ENCODE measurements at regions not wholly inside any gene's neighbourhood (a gene's known extent, or its start where the extent isn't known, plus 50 kb on each side); places are given as distances from the start of the nearest gene placed in this dataset.
A peak's percentile ranks its signal among the peaks of the same experiment; 100 is the strongest.

DNA sequence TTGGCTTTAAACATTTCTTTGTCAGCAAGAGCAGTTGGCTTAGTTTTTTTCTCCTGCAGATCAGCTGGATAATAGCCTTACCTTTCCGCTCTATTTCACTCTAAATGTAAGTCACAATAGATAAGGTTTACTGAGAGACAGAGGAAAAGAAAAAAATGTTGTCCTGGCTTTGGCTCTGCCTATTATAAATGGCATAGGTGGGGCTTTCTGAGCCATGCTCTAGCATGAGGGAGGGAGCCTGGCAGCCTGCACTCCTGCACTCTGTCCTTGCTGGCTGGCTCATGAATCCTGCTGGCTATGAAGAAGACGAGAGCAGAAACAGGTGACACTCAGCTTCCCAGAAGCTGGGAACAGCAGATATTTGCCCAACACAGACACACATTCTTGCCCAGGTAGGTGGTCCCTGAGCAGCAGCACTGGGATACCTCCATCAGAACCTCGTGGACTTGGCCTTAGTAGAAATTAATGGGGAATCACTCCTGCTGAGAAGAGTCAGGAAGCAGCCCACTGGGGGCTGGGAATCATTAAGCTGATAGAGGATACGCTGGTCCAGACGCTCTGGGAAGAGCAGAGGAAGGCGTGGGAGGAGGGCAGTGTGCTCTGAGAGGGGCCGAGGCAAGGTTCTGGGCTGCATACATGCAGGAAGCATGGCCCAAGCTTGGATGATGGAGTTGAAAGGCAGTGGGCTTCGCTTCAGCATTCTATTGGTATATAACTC lies 514.4 kb upstream of the HS6ST1 start:
- Mint-ChIP-seq H3K9me3 (no peaks in the 10 kb centered on the region), H3K27ac (no peak overlapping the region)

DNA sequence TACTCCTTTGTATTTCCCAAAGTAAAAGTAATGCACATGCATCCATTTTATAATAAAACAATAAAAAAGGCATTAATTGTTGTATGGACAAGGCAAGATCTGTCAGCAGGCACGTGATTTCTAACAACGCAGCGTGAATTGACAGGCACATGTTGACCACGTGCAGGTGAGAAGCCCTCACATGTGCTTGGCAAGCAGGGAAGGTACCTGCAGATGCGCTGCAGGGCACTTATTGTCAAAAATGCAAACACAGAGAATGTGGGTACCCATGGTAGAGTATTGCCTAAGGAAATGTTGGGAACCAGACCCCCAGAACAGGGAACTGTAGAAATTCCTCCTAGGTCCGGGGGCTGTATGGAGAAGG lies 515.0 kb upstream of the HS6ST1 start:
- no peaks in the 10 kb centered on the region for H3K36me3 Mint-ChIP-seq
- DNase-seq (ENCODE audit: low spot score in 2 of 2) (no peak), ATAC-seq (no peak)
- no peaks in the 10 kb centered on the region for H3K9me3 Mint-ChIP-seq
- H3K27ac Mint-ChIP-seq: no peak overlapping the region

More for the DNA sequence above, 514.4 kb upstream of the HS6ST1 start:
- H3K36me3 Mint-ChIP-seq: no peaks in the 10 kb centered on the region
- ATAC-seq: no peak
- no peak for DNase-seq (ENCODE audit: low spot score in 2 of 2)

DNA sequence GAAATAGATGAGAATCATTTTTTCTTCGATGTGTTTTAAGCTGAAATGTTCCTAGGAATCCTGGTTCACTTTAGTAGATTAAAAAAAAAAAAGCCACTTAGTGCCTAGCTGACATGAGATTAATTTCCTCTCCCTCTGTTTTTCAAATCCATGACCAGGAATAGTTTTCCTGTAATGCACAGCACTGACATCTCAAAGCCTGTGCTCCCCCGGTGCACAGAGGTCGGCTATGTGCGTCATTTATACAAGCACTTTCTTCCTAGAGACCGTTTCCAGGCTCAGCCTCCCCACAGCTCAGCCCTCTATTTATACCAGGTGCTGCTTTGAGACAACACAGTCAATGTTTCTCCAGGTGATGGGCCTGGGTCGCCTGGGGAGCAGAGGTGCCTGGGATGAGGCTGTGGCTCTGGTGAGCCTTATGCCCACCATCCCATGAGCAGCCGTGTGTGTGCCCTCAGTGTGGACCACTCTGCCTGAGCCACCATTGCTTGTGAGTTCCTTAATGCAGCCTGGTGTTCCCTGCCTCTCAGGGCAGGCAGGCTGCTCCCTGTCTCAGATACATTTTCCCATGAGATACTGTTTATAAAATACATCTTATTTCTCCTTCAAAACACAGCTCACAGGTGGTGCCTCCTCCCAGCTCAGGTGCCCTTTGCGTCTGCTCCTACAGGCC lies 515.7 kb upstream of the HS6ST1 start:
- peak overlapping the region in 1 of 2 donors; percentile 59 for H3K27ac Mint-ChIP-seq
- ATAC-seq (no peak), DNase-seq (ENCODE audit: low spot score in 2 of 2) (no peak)
- no peaks in the 10 kb centered on the region for H3K36me3 Mint-ChIP-seq
- no peaks in the 10 kb centered on the region for H3K9me3 Mint-ChIP-seq

DNA sequence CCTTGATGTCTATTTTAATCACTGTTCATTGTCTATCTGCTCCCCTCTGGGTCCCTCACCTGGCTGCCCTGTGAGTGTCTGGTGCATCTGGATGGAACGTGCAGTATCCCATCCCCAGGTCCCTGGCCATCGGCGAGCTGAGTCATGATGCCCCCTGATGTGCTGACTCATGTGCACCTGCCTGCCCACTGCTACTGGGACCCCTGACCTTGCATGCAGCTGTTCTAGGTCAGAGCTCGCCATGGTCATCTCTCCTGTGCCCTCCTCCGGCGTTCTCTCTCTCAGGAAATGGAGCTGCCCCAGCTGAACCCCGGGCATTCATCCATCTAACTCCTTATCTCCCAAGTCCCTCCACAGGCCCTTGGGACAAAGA lies 516.2 kb upstream of the HS6ST1 start:
- DNase-seq (ENCODE audit: low spot score in 2 of 2): no peak
- no peak for ATAC-seq

DNA sequence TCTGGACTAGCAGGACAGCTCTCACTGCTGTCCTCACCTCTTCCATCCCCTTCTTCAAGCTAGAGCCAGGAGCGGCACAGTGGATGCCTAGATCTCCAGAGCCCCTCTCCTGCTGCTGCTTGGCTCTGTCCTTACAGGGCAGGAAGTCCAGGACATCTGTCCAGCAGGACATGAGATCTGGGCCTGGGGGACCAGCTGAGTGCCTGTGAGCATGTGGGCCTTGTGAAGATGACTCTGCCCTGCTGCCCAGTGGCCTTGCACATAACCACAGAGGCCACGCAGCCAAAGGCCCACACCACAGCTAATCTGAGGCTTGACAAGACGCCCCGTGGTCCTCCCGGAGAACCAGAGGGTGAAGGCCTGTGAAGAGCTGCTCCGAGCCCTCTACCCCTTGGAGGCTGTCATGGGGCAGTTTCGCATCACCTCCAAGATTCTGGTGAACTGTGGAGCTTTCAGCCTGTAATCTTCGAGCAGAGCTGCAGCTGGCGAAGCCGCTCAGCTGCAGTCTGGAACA lies 516.7 kb upstream of the HS6ST1 start:
- Mint-ChIP-seq H3K27ac (no peak overlapping the region), H3K36me3 (no peaks in the 10 kb centered on the region), H3K9me3 (no peaks in the 10 kb centered on the region)
- no peak for ATAC-seq
- no peak for DNase-seq (ENCODE audit: low spot score in 2 of 2)

More for the DNA sequence above, 516.2 kb upstream of the HS6ST1 start:
- peak overlapping the region in 1 of 2 donors; percentile 59 for H3K27ac Mint-ChIP-seq
- H3K9me3 Mint-ChIP-seq: no peaks in the 10 kb centered on the region
- no peaks in the 10 kb centered on the region for H3K36me3 Mint-ChIP-seq

DNA sequence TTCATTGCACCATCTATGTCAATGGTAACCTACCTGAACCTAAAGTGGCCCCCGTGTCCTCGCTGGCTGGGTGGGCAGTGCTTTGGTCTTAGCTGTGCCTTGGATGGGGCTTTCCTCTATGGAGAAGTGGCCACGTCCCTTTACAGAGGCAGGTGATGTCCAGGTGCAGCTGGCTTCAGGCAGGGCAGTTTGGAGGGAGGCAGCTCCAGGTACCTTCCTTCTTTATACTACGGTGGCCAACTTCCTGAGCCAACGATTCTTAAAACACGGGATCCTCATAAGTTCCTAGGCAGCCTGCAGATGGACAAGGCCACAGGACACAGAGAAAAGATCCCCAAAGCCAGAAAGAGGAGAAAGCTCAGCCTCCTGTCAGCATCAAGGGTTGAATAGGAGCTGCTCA lies 517.3 kb upstream of the HS6ST1 start:
- H3K36me3 Mint-ChIP-seq: no peaks in the 10 kb centered on the region
- ATAC-seq (no peak), DNase-seq (ENCODE audit: low spot score in 2 of 2) (no peak)
- H3K27ac Mint-ChIP-seq: no peak overlapping the region
- H3K9me3 Mint-ChIP-seq: no peaks in the 10 kb centered on the region

DNA sequence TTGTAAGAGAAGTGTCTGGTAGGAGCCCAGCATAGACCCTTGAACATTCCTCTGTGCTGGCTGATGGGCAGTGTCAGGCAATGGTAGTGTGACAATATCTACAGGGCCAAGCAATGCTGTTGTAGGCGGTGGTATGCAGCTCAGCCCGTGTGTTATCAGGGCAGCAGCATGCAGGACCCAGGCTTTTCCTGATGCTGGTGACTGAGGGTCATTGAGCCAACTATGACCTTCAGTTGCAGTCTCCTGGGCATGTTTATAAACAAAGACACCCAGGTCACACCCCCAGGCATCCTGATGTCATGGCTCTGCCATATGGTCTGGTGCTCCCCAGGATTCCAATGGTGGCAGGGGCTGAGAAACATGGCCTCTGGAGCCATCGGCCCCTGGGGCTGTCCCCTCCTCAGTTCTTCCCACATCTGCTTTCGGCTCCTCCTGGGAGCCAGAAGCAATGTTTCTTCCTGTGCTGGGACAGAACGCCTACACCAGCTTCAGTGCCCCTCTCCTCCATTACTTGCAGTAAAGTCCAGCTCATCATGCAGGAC lies 518.0 kb upstream of the HS6ST1 start:
- Mint-ChIP-seq H3K9me3 (no peaks in the 10 kb centered on the region), H3K36me3 (no peaks in the 10 kb centered on the region), H3K27ac (peak overlapping the region in 1 of 2 donors; percentile 62)
- ATAC-seq (no peak), DNase-seq (ENCODE audit: low spot score in 2 of 2) (no peak)

DNA sequence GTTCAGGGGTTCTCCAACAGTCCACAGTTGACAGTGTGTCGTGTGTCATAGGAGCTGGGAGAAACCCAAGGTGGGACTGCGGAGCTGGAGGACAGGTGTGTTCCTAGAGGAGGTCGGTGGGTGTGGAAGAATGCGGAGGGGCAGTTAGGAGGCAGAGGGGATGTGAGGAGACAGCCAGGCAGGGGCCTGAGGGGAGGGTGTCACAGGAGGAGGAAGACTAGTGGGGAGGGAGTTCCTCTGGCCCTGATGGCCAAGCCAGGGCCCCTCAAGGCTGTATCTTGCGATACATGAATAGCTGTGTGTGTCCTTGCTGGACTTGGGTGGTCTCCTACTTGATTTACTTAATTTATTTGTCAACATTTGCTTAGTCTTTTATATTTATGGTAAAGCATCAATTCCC lies 519.6 kb upstream of the HS6ST1 start:
- DNase-seq (ENCODE audit: low spot score in 2 of 2): no peak
- no peaks in the 10 kb centered on the region for H3K9me3 Mint-ChIP-seq
- H3K36me3 Mint-ChIP-seq: no peaks in the 10 kb centered on the region
- H3K27ac Mint-ChIP-seq: no peak overlapping the region
- ATAC-seq: no peak

DNA sequence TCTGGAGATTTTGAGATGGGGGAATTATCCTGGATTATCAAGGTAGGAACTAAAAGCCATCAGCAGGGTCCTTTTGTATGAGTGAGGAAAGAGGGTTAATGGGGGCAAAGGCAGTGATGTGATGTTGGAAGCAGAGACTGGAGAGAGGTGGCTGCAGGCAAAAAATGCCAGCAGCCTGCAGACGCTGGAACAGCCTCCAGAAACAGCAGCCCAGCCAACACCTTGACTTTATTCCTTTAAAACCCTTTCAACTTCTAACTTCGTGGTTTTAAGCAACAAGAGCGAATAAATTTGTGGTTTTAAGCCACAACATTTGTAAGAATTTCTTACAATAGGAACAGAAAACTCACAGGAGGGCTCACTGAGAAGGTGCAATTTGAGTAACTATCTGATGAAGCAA lies 523.1 kb upstream of the HS6ST1 start:
- H3K9me3 Mint-ChIP-seq: peaks cover 0 to 5% of the 10 kb centered on the region in 2 donors
- H3K27ac Mint-ChIP-seq: no peak overlapping the region
- H3K36me3 Mint-ChIP-seq: no peaks in the 10 kb centered on the region
- ATAC-seq: no peak
- no peak for DNase-seq (ENCODE audit: low spot score in 2 of 2)

DNA sequence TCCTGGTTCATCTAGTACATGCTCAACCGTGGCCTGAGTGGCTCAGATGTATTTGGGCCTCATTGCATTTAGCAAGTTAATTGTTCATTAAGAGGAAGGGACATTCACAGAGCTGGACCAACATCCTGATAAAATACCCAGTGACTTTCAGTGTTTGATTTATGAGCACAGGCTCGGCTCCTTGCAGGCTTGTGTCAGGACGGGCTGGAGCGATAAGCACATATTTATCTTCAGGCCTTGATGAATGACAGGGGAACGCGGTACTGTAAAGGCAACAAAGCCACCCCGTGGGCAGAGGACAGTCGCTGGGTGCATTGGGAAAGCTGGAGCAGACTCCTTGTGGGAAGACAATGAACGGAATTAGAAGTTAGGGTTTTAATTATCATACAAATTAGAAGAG lies 548.6 kb upstream of the HS6ST1 start:
- no peaks in the 10 kb centered on the region for H3K36me3 Mint-ChIP-seq
- no peak for ATAC-seq
- DNase-seq (ENCODE audit: low spot score in 2 of 2): no peak
- no peaks in the 10 kb centered on the region for H3K9me3 Mint-ChIP-seq
- H3K27ac Mint-ChIP-seq: no peak overlapping the region

DNA sequence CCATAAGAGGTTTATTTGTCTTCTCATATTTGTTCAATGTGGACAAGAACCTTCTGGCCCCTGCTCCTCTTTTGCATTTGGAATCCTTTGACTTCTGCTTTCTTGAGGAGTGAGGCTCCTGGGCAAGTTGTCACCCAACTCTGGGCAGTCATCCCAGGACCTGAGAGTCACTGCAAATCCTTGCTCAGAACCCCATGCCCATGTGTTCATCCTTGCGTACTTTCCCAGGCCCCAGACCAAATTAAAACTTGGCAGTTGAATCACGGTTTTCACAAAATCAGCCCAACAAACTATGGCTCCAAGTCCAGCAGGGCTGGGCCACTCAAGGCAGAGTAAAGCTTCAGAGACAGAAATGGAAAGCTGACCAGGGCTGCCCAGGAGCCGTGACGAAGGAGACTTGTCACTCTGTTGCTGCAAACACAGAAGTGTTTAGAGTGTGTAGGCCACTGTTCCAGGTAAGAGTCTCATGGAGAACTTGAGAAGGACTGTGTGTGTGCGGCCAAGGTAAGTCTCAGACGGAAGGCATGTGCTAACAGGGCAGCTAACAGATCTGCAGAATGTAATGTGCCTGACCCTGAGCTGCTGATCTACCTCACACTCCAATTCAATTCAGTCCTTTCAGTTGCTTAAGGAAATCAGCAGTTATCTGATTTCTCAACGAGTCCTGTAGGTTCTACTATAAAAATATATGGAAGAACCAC lies 549.4 kb upstream of the HS6ST1 start:
- Mint-ChIP-seq H3K27ac (no peak overlapping the region), H3K9me3 (no peaks in the 10 kb centered on the region), H3K36me3 (no peaks in the 10 kb centered on the region)
- DNase-seq (ENCODE audit: low spot score in 2 of 2) (no peak), ATAC-seq (no peak)

DNA sequence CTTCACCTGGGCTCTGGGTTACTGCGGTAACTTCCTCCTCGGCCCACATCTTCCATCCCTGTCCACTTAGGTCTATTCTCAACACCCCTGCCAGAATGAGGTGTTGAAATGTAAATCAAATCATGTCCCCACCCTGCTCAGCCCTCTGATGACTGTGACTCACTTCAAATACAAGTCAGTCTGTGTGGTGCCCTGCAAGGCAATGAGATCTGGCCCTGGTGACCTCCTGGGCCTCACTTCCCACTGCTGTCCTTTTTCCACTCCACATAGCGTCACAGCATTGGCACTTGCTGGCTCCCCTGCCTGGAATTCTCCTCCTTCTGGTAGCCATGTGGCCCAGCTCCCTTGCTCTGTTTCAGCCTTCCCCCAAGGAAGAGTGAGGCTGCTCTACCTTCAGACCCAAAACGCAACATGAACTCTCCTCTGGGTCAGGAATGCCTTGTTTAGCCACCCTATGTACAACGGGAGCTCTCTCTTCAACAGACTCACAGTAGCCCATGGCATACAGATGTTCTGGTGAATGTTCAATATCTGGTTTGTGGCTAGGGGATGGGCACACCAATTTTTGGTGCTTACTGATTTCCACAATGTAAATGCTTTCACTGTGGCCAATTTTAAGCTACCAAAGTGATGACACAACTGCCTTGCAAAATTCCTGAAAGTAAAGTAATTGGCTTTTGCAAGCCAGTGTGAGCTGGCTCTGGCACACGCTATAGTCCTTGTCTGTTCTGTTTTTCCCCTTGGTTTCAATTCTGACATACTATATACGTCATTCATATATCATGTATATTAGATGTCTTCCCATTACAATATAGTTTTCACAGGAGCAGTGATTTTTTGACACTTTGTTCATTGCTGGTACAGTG lies 550.3 kb upstream of the HS6ST1 start:
- ATAC-seq (no peak), DNase-seq (ENCODE audit: low spot score in 2 of 2) (no peak)
- no peaks in the 10 kb centered on the region for H3K9me3 Mint-ChIP-seq
- H3K36me3 Mint-ChIP-seq: no peaks in the 10 kb centered on the region
- H3K27ac Mint-ChIP-seq: no peak overlapping the region

DNA sequence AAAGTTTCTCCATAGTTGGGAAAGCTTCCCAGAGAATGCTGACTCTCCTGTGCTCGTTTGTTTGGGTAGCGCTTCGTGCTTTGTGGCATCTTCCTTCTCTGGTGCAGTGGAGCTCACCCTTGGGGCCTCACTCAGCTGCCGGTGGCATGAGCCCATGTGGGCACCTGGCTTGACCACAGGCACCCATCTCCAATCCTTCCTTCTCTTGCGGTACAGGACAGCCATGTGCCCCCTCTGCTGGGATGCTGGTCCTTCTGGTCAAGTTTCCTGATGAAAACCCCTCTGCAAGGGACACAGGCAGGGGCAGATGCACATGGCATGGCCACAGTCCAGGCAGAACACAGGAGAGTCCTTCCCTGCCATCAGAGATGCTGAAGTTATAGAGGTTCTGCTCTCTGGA lies 555.9 kb upstream of the HS6ST1 start:
- ATAC-seq: no peak
- H3K36me3 Mint-ChIP-seq: peaks cover 0 to 6% of the 10 kb centered on the region in 2 donors
- DNase-seq (ENCODE audit: low spot score in 2 of 2): no peak

DNA sequence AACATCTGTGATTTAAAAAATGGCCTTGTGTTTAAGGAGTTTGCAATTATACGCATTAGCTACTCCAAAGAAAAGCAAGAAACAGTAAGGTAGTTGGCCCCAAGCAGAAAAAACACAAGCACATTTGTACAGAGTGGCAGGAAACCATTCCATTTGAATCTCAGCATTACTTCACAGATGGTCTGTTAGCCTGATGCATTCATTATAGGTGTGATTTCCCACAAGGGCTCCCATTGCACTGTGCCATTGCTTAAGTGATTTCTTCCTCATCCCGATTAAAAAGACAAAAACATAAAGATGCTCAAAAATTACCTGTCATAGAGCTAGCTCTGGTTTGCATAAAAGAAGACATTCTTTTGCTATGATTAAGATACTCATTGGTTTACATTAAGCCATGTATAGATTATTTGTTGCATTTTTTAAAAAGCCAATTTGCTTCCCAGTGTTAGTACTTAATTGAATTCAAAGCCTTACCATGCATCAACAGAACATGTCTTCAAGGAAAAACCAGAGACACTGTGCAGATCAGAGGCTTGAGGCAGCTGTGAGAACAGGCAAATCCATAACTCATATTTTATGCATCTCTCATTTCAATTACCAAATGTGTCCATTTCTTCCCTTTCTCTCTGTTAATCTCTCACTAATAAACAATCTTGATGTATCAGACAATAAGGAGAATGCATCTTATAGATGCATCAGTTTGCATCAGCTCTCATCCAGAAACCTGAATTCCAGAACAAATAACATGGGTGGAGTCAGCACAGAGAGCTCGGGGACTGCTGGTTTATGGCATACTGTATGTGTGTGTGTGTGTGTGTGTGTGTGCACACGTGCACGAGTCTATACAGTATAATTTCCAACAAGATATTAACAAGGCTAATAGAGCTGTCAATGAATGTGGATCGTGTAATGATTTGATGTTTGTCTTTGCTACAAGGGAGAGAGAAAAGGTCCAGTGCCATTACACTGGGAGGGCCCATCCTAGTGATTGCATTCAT lies 558.6 kb upstream of the HS6ST1 start:
- DNase-seq (ENCODE audit: low spot score in 2 of 2) (no peak), ATAC-seq (no peak)
- Mint-ChIP-seq H3K9me3 (peaks cover 5 to 6% of the 10 kb centered on the region in 2 donors), H3K27ac (no peak overlapping the region), H3K36me3 (peaks cover 0 to 6% of the 10 kb centered on the region in 2 donors)

More for the DNA sequence above, 555.9 kb upstream of the HS6ST1 start:
- no peak overlapping the region for H3K27ac Mint-ChIP-seq
- no peaks in the 10 kb centered on the region for H3K9me3 Mint-ChIP-seq

DNA sequence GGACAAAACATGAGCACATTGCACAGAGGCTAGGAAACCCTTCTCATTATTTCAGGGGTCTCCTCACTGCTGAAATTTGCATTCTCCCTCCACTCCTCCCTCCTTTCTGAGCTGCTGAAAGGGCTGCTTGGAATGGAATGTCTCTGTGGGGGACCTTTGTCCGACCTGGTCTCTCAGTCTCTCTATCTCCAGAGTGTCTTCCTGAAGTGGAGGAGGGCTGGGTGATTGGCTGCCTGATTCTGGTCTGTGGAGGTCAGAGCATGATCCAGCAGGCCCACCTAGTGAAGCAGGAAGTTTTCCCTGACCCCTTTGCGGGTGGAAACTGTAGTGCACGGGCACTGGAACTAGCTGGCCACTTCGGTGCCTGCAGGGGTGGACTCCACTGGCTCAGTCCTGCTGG lies 560.5 kb upstream of the HS6ST1 start:
- Mint-ChIP-seq H3K36me3 (peaks cover 0 to 6% of the 10 kb centered on the region in 2 donors), H3K27ac (no peak overlapping the region), H3K9me3 (peaks cover 5 to 6% of the 10 kb centered on the region in 2 donors)
- ATAC-seq (no peak), DNase-seq (ENCODE audit: low spot score in 2 of 2) (no peak)

All from activated naive CD4-positive, alpha-beta T cell treated with anti-CD3 and anti-CD28 coated beads, Interleukin-2, amount 50 U/mL, for 72 hours (primary cell).